ENCODE measurements at regions not wholly inside any gene's neighbourhood (a gene's known extent, or its start where the extent isn't known, plus 50 kb on each side); places are given as distances from the start of the nearest gene placed in this dataset.

GRCh38 chr9:88660611-88661010, 125.6 kb downstream of the NXNL2 start:
- DNase-seq (ENCODE audit: extremely low read depth, low read depth), result no peak
- peak; percentile 46 for TF ChIP-seq CTCF (IDR thresholded peaks at IDR 0.05; ENCODE audit: low read depth, low read length)

GRCh38 chr9:88661759-88662158, 126.8 kb downstream of the NXNL2 start:
- no peak for DNase-seq (ENCODE audit: extremely low read depth, low read depth)
- no peak; the same call in 1 of the 2 replicates for TF ChIP-seq CTCF (IDR thresholded peaks at IDR 0.05; ENCODE audit: low read depth, low read length)

- TF ChIP-seq CTCF (IDR thresholded peaks at IDR 0.05; ENCODE audit: low read depth, low read length), result no peak
- no peak for DNase-seq (ENCODE audit: extremely low read depth, low read depth)
These were observed 128.9 kb downstream of the NXNL2 start for GRCh38 chr9:88663771-88664419.

- no peak for DNase-seq (ENCODE audit: extremely low read depth, low read depth)
- no peak for TF ChIP-seq CTCF (IDR thresholded peaks at IDR 0.05; ENCODE audit: low read depth, low read length)
These were observed 129.8 kb downstream of the NXNL2 start for GRCh38 chr9:88664773-88665172.

GRCh38 chr9:88672874-88673689, 138.1 kb downstream of the NXNL2 start:
- TF ChIP-seq CTCF (IDR thresholded peaks at IDR 0.05; ENCODE audit: low read depth, low read length), result no peak
- DNase-seq (ENCODE audit: extremely low read depth, low read depth), result no peak

GRCh38 chr9:88673886-88674285, 138.9 kb downstream of the NXNL2 start:
- no peak for TF ChIP-seq CTCF (IDR thresholded peaks at IDR 0.05; ENCODE audit: low read depth, low read length)
- no peak for DNase-seq (ENCODE audit: extremely low read depth, low read depth)

- no peak for TF ChIP-seq CTCF (IDR thresholded peaks at IDR 0.05; ENCODE audit: low read depth, low read length)
- DNase-seq (ENCODE audit: extremely low read depth, low read depth), result no peak
These were observed 141.7 kb downstream of the NXNL2 start for GRCh38 chr9:88676644-88677043.
